Sigmoid colon (tissue), 6 donors: ENCODE measurements at regions not wholly inside any gene's neighbourhood (a gene's known extent, or its start where the extent isn't known, plus 50 kb on each side); places are given as distances from the start of the nearest gene placed in this dataset.
"Not testable (repeated sequence)": the region's sequence is repeated elsewhere in the genome, so short reads cannot be mapped to it uniquely, and the experiment has no call there.

Experiments
- DNase-seq: peaks from one replicate; pipeline ENCODE4 v3.0.0-alpha.2; 2019
- H3K27ac ChIP-seq, 4 donors: fragments of 200-600 bp; sonication (generic); one replicate each; pipeline ENCODE4 v1.5.1; 2016 to 2019; ENCODE audit warnings: mild to moderate bottlenecking in 1 of 4
- H3K27me3 ChIP-seq, 3 donors: fragments of 200-600 bp; sonication (generic); one replicate each; pipeline ENCODE4 v1.5.1; 2019; ENCODE audit warnings: mild to moderate bottlenecking in 1 of 3
- H3K36me3 ChIP-seq, 4 donors: fragments of 200-600 bp; sonication (generic); one replicate each; pipeline ENCODE4 v1.5.1; 2016 to 2019
- H3K4me1 ChIP-seq, 4 donors: fragments of 200-600 bp; sonication (generic); one replicate each; pipeline ENCODE4 v1.5.1; 2017 to 2019
- H3K4me3 ChIP-seq, 4 donors: fragments of 200-600 bp; sonication (generic); one replicate each; pipeline ENCODE4 v1.5.1; 2017 to 2019; ENCODE audit warnings: mild to moderate bottlenecking in 2 of 4, moderate library complexity in 1 of 4
- H3K9me3 ChIP-seq, 4 donors: fragments of 200-600 bp in 3 of 4; sonication (generic) in 3 of 4; one replicate each; pipeline versions ENCODE4 v1.5.1 to v1.6.1; 2013 to 2019
- EP300 ChIP-seq, 4 donors: sonication (generic); formaldehyde crosslinking; IDR thresholded peaks; one replicate each; pipeline ENCODE4 v1.6.1; 2017; ENCODE audit warnings: antibody characterized with exemption in 4 of 4
- POLR2A ChIP-seq, 2 donors: fragments of 450-650 bp; IDR thresholded peaks; one replicate each; pipeline ENCODE4 v1.6.1; 2016; ENCODE audit warnings: antibody characterized with exemption in 2 of 2, mild to moderate bottlenecking in 2 of 2, moderate library complexity in 2 of 2
- POLR2AphosphoS5 ChIP-seq, 4 donors: sonication (generic); formaldehyde crosslinking; IDR thresholded peaks; one replicate each; pipeline ENCODE4 v1.6.1; 2017; ENCODE audit warnings: antibody characterized with exemption in 4 of 4
- WGBS, 2 donors: extraction: QIAGEN DNeasy Blood & Tissue Kit; methylation state at CpG; one replicate each; pipeline ENCODE4 v1.1.7; 2013; 5-methylcytosine and 5-hydroxymethylcytosine counted together
- intact Hi-C: fragments of 100-400 bp; cut with DNase I; formaldehyde crosslinking; loops from one replicate; pipeline ENCODE4 v1.15.1; 2023
- TF ChIP-seq, protein P1 (sequence below), 4 experiments: fragments of 450-650 bp in 3 of 4; fragments of 200-600 bp in 1 of 4; IDR thresholded peaks; one replicate each; pipeline ENCODE4 v1.5.1; 2016 to 2019; ENCODE audit warnings: antibody characterized with exemption in 4 of 4, mild to moderate bottlenecking in 3 of 4, moderate library complexity in 2 of 4
- donor health status: healthy with polysubstance abuse.
- donor health status: healthy.

DNA sequence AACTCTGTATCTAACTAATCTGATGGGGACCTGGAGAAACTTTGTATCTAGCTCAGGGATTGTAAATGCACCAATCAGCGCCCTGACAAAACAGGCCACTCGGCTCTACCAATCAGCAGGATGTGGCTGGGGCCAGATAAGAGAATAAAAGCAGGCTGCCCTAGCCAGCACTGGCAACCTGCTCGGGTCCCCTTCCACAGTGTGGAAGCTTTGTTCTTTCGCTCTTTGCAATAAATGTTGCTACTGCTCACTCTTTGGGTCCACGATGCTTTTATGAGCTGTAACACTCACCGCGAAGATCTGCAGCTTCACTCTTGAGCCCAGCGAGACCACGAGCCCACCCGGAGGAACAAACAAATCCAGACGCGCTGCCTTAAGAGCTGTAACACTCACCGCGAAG is 93.6 kb upstream of the METAP2 start:
- peak in 3 of 4 donors; percentile 47 to 77 (median 67) for TF ChIP-seq POLR2AphosphoS5 (IDR thresholded peaks at IDR 0.05)
- H3K27ac ChIP-seq: peak overlapping the region; percentile 77 to 89 (median 86)
- not testable (repeated sequence) for H3K27me3 ChIP-seq, H3K9me3 ChIP-seq, H3K36me3 ChIP-seq, DNase-seq
- 85 to 91% methylated on average over 14 of the region's 14 CpGs for WGBS, 2 donors
- H3K4me1 ChIP-seq: peaks cover 0 to 62% (median 36%) of the 10 kb centered on the region in 4 donors
- intact Hi-C loops: loop anchor here (5.0 kb wide), 1 partner anchor 92 kb away; the partner anchor contains the start of gene METAP2
- peak overlapping the region; percentile 28 to 54 (median 38) for H3K4me3 ChIP-seq

GRCh38 chr12:95380997-95381786 is 92.8 kb upstream of the METAP2 start:
- Histone ChIP-seq H3K4me3 (peak overlapping the region; percentile 28 to 54 (median 38)), H3K36me3 (no peaks in the 10 kb centered on the region), H3K27me3 (no peaks in the 10 kb centered on the region), H3K27ac (peak overlapping the region; percentile 77 to 89 (median 86)), H3K4me1 (peaks cover 0 to 70% (median 43%) of the 10 kb centered on the region in 4 donors), H3K9me3 (no peaks in the 10 kb centered on the region)
- no peak for DNase-seq
- TF ChIP-seq POLR2AphosphoS5 (IDR thresholded peaks at IDR 0.05): peak; percentile 65 to 92 (median 86)
- TF ChIP-seq EP300 (IDR thresholded peaks at IDR 0.05): peak in 2 of 4 donors; percentile 62 to 67
- TF ChIP-seq, protein P1, sequence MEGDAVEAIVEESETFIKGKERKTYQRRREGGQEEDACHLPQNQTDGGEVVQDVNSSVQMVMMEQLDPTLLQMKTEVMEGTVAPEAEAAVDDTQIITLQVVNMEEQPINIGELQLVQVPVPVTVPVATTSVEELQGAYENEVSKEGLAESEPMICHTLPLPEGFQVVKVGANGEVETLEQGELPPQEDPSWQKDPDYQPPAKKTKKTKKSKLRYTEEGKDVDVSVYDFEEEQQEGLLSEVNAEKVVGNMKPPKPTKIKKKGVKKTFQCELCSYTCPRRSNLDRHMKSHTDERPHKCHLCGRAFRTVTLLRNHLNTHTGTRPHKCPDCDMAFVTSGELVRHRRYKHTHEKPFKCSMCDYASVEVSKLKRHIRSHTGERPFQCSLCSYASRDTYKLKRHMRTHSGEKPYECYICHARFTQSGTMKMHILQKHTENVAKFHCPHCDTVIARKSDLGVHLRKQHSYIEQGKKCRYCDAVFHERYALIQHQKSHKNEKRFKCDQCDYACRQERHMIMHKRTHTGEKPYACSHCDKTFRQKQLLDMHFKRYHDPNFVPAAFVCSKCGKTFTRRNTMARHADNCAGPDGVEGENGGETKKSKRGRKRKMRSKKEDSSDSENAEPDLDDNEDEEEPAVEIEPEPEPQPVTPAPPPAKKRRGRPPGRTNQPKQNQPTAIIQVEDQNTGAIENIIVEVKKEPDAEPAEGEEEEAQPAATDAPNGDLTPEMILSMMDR (IDR thresholded peaks at IDR 0.05): no peak
- TF ChIP-seq POLR2A (IDR thresholded peaks at IDR 0.05): no peak
- 87 to 89% methylated on average over 5 of the region's 5 CpGs for WGBS, 2 donors
- intact Hi-C loops: loop anchor here (5.0 kb wide), 1 partner anchor 91 kb away; the partner anchor contains the start of gene METAP2

GRCh38 chr12:95383920-95384319 is 90.0 kb upstream of the METAP2 start:
- H3K36me3 ChIP-seq, H3K27me3 ChIP-seq, H3K9me3 ChIP-seq: not testable (repeated sequence)
- intact Hi-C loops: loop anchor here (5.0 kb wide), 1 partner anchor 88 kb away; the partner anchor contains the start of gene METAP2
- WGBS, 2 donors: 43 to 70% methylated on average over 8 of the region's 8 CpGs
- peak overlapping the region; percentile 86 to 89 (median 86) for H3K27ac ChIP-seq
- H3K4me1 ChIP-seq: peaks cover 0 to 59% (median 47%) of the 10 kb centered on the region in 4 donors
- peak overlapping the region in 1 of 4 donors; percentile 10 for H3K4me3 ChIP-seq
- peak; percentile 75 for DNase-seq
- peak in 1 of 4 donors; percentile 9 for TF ChIP-seq POLR2AphosphoS5 (IDR thresholded peaks at IDR 0.05)

DNA sequence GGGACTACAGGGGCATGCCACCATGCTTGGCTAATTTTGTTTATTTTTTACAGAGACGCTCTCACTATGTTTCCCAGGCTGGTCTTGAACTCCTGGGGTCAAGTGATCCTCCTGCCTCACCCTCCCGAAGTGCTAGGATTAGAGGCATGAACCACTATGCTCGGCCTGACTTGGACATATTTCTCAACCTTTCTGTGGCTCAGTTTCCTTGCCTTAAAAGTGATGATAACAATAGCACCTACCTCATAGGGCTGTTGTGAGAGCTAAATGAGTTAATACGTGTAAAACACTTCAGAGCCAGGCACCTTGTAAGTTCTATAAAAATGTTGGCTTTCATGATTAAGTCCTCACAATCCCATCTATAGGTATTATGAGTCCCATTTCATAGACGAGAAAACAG is 89.2 kb upstream of the METAP2 start:
- no peaks in the 10 kb centered on the region for H3K9me3 ChIP-seq
- no peaks in the 10 kb centered on the region for H3K36me3 ChIP-seq
- intact Hi-C loops: loop anchor here (5.0 kb wide), 1 partner anchor 88 kb away; the partner anchor contains the start of gene METAP2
- no peak for DNase-seq
- WGBS, 2 donors: 86 to 88% methylated on average over 5 of the region's 5 CpGs
- H3K27me3 ChIP-seq: no peaks in the 10 kb centered on the region
- H3K27ac ChIP-seq: peak overlapping the region; percentile 86 to 89 (median 86)
- peaks cover 0 to 56% (median 47%) of the 10 kb centered on the region in 4 donors for H3K4me1 ChIP-seq
- peak overlapping the region; percentile 23 to 41 (median 39) for H3K4me3 ChIP-seq
- TF ChIP-seq, protein P1 (IDR thresholded peaks at IDR 0.05): no peak
- no peak for TF ChIP-seq POLR2A (IDR thresholded peaks at IDR 0.05)
- no peak for TF ChIP-seq POLR2AphosphoS5 (IDR thresholded peaks at IDR 0.05)
- no peak for TF ChIP-seq EP300 (IDR thresholded peaks at IDR 0.05)

DNA sequence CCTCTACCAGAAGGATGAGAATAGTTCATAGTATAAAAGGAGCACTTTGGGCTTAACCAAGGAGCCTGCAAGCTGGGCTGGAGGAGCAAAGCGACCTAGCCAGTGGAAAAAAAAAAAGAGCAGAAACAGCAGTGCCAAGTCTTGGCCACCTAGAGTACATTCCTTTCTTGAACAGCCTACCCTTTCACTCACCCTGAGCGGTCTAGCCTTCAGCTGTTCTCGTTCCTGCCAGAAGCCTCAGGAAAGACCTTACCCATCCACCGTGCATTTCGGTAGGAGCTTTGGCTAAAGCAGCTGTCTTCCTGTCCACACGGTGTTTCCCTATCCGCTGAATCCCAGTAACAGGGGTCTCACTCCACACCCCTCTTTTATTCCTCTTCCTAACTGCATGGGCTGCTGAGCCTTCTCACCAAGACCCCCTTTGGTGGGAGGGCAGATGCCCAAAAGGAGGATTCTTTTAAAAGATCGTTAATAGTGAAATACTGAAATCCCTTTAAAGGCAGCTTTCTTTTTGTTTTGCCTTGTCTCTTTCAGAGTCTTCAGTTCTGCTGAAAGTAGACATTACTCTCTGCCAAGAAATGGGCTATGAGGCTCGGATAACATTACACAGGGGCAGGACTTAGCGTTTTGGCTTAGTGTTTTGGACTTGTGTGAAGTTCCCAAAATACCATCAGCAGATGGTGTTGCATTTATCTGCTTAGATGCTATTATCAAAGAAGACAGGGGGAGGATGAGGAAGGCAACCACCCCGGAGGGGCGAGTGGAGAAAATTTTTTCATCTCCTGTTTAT is 88.5 kb upstream of the METAP2 start:
- Histone ChIP-seq H3K9me3 (no peaks in the 10 kb centered on the region), H3K27me3 (no peaks in the 10 kb centered on the region), H3K4me1 (peaks cover 0 to 56% (median 47%) of the 10 kb centered on the region in 4 donors), H3K27ac (peak overlapping the region; percentile 86 to 89 (median 86)), H3K4me3 (peak overlapping the region; percentile 23 to 41 (median 39)), H3K36me3 (no peaks in the 10 kb centered on the region)
- WGBS, 2 donors: 68 to 78% methylated on average over 12 of the region's 12 CpGs
- peak; percentile 77 for DNase-seq
- intact Hi-C loops: no loop called here
- TF ChIP-seq, protein P1 (IDR thresholded peaks at IDR 0.05): peak in 1 of 4 experiments; percentile 19
- TF ChIP-seq EP300 (IDR thresholded peaks at IDR 0.05) (peak in 1 of 4 donors; percentile 22), POLR2A (IDR thresholded peaks at IDR 0.05) (no peak), POLR2AphosphoS5 (IDR thresholded peaks at IDR 0.05) (peak; percentile 36 to 74 (median 62))
